ENCODE measurements at regions not wholly inside any gene's neighbourhood (a gene's known extent, or its start where the extent isn't known, plus 50 kb on each side); places are given as distances from the start of the nearest gene placed in this dataset.

DNA sequence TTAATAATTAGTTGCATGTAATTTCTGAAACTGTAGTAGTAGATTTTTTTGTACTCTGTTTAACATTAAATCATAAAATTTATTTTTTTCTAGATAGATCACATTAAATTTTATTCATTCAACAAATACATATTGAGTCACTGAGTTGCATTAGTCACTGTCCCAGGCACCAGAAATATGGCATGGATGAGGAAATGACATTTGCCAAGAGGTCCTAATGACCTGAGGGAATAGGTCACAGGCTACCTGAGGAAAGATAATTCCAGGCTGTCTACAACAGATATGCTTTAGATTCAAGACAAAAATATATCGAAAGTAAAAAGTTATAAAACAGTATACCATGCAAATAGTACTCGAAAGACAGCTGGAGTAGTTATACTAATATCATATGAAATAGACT is 852.4 kb upstream of the ACVR2A start:
- Histone ChIP-seq H3K4me1 (peaks cover 0 to under 1% (median 0%) of the 10 kb centered on the region in 3 donors), H3K9me3 (no peaks in the 10 kb centered on the region), H3K27ac (no peak overlapping the region), H3K27me3 (no peaks in the 10 kb centered on the region), H3K4me3 (no peak overlapping the region), H3K36me3 (no peaks in the 10 kb centered on the region)
- no peak for ATAC-seq
- WGBS, 2 donors (ENCODE audit: low coverage in 1 of 2): 88 to 98% methylated on average over 2 of the region's 2 CpGs
- no peak for TF ChIP-seq POLR2A (IDR thresholded peaks at IDR 0.05)
- no peak for TF ChIP-seq POLR2AphosphoS5 (IDR thresholded peaks at IDR 0.05)
- TF ChIP-seq EP300 (IDR thresholded peaks at IDR 0.05): no peak
- TF ChIP-seq, protein P1, sequence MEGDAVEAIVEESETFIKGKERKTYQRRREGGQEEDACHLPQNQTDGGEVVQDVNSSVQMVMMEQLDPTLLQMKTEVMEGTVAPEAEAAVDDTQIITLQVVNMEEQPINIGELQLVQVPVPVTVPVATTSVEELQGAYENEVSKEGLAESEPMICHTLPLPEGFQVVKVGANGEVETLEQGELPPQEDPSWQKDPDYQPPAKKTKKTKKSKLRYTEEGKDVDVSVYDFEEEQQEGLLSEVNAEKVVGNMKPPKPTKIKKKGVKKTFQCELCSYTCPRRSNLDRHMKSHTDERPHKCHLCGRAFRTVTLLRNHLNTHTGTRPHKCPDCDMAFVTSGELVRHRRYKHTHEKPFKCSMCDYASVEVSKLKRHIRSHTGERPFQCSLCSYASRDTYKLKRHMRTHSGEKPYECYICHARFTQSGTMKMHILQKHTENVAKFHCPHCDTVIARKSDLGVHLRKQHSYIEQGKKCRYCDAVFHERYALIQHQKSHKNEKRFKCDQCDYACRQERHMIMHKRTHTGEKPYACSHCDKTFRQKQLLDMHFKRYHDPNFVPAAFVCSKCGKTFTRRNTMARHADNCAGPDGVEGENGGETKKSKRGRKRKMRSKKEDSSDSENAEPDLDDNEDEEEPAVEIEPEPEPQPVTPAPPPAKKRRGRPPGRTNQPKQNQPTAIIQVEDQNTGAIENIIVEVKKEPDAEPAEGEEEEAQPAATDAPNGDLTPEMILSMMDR (IDR thresholded peaks at IDR 0.05): no peak

DNA sequence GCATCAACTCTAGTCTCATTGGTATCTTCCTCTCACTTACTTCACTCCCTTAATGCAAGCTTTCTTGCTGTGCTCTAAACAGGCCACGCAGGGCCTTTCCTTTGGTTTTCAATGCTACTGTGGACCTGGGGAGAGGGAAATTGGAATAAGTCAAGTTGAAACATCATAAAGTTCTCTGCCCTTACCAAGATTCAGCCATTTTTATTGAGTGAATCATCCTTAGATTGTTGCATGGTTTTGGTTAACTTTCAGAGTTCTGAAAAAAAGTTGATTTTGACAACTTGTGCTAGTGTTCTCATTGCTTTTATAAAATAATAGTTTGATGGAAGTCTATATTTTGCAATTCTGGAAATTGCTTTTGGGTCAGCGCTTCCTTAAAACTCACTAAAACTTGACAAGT is 852.8 kb upstream of the ACVR2A start:
- no peak overlapping the region for H3K27ac ChIP-seq
- ATAC-seq: no peak
- H3K36me3 ChIP-seq: no peaks in the 10 kb centered on the region
- no peaks in the 10 kb centered on the region for H3K27me3 ChIP-seq
- H3K4me1 ChIP-seq: no peaks in the 10 kb centered on the region
- no peak for TF ChIP-seq EP300 (IDR thresholded peaks at IDR 0.05)
- no peak for TF ChIP-seq POLR2A (IDR thresholded peaks at IDR 0.05)
- TF ChIP-seq POLR2AphosphoS5 (IDR thresholded peaks at IDR 0.05): no peak
- TF ChIP-seq, protein P1 (IDR thresholded peaks at IDR 0.05): no peak
- WGBS, 2 donors (ENCODE audit: low coverage in 1 of 2): 88 to 100% methylated on average over 2 of the region's 2 CpGs
- no peaks in the 10 kb centered on the region for H3K9me3 ChIP-seq
- no peak overlapping the region for H3K4me3 ChIP-seq

DNA sequence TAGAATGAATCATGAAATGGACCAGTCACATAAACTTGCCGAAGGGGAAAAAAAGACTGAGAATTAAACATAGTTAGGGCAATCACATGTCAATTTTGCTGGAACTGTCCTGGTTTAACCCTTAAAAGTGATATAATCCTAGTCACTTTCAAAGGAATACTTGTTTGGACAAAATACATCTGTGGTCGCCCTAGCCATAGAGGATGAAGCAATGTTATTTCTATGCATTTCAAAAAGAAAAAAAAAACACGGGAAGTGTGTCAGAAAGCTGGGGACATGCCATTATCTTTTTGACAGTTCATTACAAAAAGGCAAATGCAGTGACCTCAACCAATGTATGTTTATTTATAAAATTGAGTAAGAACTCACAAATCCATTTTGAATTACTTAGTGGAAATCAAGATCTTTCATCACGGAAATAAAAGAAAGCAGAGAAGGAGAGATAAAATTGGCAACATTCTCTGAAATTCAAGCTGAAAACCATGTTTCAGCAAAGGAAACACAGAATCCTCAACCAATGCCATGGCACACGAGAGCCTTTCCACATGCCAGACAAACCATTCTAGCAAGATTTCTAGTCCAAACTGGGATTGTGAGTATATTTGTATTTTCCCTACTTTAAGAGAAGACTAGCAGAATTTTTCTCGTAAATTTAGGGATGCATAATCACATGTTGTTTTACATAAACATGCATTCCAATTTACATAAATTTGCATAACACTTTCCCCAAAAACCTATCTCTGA is 854.3 kb upstream of the ACVR2A start:
- Histone ChIP-seq H3K9me3 (no peaks in the 10 kb centered on the region), H3K4me1 (peaks cover 0 to 13% (median 0%) of the 10 kb centered on the region in 3 donors), H3K4me3 (no peak overlapping the region), H3K36me3 (no peaks in the 10 kb centered on the region), H3K27me3 (no peaks in the 10 kb centered on the region), H3K27ac (no peak overlapping the region)
- ATAC-seq: no peak
- 53 to 69% methylated on average over 5 to 6 of the region's 6 CpGs for WGBS, 2 donors (ENCODE audit: low coverage in 1 of 2)
- TF ChIP-seq EP300 (IDR thresholded peaks at IDR 0.05): no peak
- TF ChIP-seq, protein P1 (IDR thresholded peaks at IDR 0.05): no peak
- TF ChIP-seq POLR2AphosphoS5 (IDR thresholded peaks at IDR 0.05): no peak
- no peak for TF ChIP-seq POLR2A (IDR thresholded peaks at IDR 0.05)

DNA sequence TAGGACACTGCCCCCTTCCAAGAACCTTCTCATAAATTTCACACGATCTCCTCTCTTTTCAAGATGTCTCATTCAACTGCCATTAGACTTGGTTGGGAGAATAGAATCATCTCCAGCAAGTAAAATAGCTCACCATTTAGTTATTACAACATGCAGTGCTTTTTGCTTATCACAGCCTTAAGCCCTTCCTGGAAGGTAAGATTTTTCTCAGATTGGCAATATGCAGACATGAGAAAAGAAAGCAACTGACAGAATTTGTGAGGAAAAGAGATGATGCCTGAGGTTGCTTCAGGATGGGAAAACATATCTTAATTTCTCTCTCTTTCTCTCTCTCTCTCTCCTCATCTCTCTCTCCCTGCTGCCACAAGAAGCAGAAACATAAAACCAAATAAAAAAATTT is 855.1 kb upstream of the ACVR2A start:
- Histone ChIP-seq H3K36me3 (no peaks in the 10 kb centered on the region), H3K27ac (no peak overlapping the region), H3K9me3 (no peaks in the 10 kb centered on the region), H3K4me1 (peaks cover 0 to 19% (median 0%) of the 10 kb centered on the region in 3 donors), H3K4me3 (no peak overlapping the region), H3K27me3 (no peaks in the 10 kb centered on the region)
- TF ChIP-seq, protein P1 (IDR thresholded peaks at IDR 0.05): no peak
- TF ChIP-seq POLR2AphosphoS5 (IDR thresholded peaks at IDR 0.05) (no peak), POLR2A (IDR thresholded peaks at IDR 0.05) (no peak), EP300 (IDR thresholded peaks at IDR 0.05) (no peak)
- ATAC-seq: no peak
- 67 to 73% methylated on average over 1 of the region's 1 CpG for WGBS, 2 donors (ENCODE audit: low coverage in 1 of 2)

DNA sequence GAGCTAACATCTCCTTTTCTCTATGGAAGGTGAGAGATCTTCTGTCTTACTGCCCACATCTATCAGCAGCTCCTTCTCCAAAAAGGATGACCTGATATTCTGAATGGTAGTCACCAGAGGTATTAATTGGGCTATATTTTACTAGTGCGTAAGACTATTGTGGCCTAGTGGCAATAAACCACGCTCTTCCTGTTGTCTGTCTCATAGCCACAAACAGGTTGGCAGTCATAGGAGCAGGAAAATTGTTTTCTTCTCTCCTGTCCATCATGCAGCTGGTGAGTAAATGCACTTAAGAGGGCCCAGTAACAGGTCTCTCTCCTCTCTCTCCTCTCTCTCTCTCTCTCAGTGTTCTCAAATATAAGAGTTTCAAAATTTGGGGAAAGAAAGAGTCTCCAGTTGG is 856.8 kb upstream of the ACVR2A start:
- Histone ChIP-seq H3K27ac (no peak overlapping the region), H3K27me3 (no peaks in the 10 kb centered on the region), H3K4me1 (peaks cover 2 to 36% (median 7%) of the 10 kb centered on the region in 3 donors), H3K9me3 (no peaks in the 10 kb centered on the region), H3K4me3 (no peak overlapping the region), H3K36me3 (no peaks in the 10 kb centered on the region)
- TF ChIP-seq POLR2AphosphoS5 (IDR thresholded peaks at IDR 0.05) (no peak), EP300 (IDR thresholded peaks at IDR 0.05) (no peak), POLR2A (IDR thresholded peaks at IDR 0.05) (no peak)
- TF ChIP-seq, protein P1 (IDR thresholded peaks at IDR 0.05): no peak
- ATAC-seq: no peak
- 100% methylated on average over 2 of the region's 2 CpGs; no CpG with 5 or more reads in 1 of the 2 donors for WGBS, 2 donors (ENCODE audit: low coverage in 1 of 2)
